ENCODE measurements at regions not wholly inside any gene's neighbourhood (a gene's known extent, or its start where the extent isn't known, plus 50 kb on each side); places are given as distances from the start of the nearest gene placed in this dataset.
A peak's percentile ranks its signal among the peaks of the same experiment; 100 is the strongest.

DNA sequence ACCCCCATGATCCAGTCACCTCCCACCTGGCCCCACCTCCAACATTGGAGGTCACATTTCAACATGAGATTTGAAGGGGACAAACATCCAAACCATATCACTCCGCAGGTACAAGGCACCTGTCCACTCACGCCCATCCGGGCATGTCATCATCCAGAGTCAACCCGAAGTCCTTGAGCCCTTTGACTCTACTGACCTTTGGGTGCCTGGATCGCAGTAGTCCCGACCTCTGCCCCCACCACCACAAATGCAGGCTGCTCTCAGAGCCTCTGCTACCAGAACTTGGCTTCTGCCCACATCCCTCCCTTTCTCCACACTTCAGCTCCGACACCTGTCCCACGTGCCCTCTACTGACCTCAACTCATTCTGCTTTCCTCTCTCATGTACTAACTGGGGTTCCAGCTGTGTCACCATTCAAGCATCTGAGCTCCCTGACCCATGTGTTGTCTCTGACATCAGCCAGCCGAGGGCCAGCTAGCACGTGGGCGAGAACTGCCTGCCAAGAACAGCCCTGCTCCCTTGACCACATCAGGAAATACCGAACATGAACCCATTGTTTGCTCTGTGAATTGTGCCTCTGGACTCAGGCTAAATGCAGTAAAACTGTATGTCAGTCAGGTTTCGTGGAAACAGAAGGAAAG, 498.3 kb upstream of the SULF2 start:
- Histone ChIP-seq H3K27ac (peak overlapping the region; percentile 14; the same call in 1 of the 2 replicates), H3K4me2 (peak overlapping the region; percentile 66), H3K27me3 (0 out of 2 replicates have a peak, but pooled peaks cover 3% of the 10 kb centered on the region), H4K20me1 (no peaks in the 10 kb centered on the region), H3K36me3 (no peaks in the 10 kb centered on the region), H3K4me1 (peaks cover 68% of the 10 kb centered on the region), H3K4me3 (no peak overlapping the region), H3K9ac (no peak overlapping the region), H3K9me3 (peaks cover 12% of the 10 kb centered on the region)
- no peak for TF ChIP-seq Cebpa-rat (IDR thresholded peaks at IDR 0.05)

- H3K4me3 ChIP-seq: no peak overlapping the region
- 0 out of 2 replicates have a peak, but pooled peaks cover under 1% of the 10 kb centered on the region for H3K27me3 ChIP-seq
- H3K9me3 ChIP-seq: peaks cover 12% of the 10 kb centered on the region
- no peaks in the 10 kb centered on the region for H3K36me3 ChIP-seq
- H3K4me1 ChIP-seq: peaks cover 76% of the 10 kb centered on the region
- no peak overlapping the region for H3K9ac ChIP-seq
- no peaks in the 10 kb centered on the region for H4K20me1 ChIP-seq
- peak overlapping the region; percentile 66; the same call in 1 of the 2 replicates for H3K4me2 ChIP-seq
- no peak overlapping the region for H3K27ac ChIP-seq
- no peak for TF ChIP-seq Cebpa-rat (IDR thresholded peaks at IDR 0.05)
Measured at GRCh38 chr20:48282591-48283228, 497.4 kb upstream of the SULF2 start.

DNA sequence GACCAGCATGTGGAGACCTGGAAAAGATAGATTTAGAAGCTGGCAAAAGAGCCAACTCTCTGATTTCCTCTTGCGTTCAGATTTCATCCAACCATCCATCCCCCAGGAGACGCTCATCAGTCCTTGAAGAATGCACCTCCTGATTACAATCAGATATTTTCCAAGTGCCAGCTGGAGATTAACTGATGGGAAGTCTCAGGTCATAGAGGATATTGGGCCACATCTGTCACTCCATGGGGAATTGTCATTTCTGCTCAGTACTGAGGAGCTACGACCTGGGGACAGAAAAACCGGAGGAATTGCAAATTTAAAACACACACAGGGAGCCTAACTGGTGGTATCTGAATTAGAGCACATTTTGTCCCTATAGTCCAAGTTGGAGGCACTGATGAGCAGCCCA, 496.2 kb upstream of the SULF2 start:
- Histone ChIP-seq H3K9ac (no peak overlapping the region), H3K36me3 (no peaks in the 10 kb centered on the region), H3K4me3 (no peak overlapping the region), H4K20me1 (no peaks in the 10 kb centered on the region), H3K27me3 (no peaks in the 10 kb centered on the region), H3K4me2 (peak overlapping the region; percentile 66), H3K27ac (no peak overlapping the region), H3K4me1 (peaks cover 80% of the 10 kb centered on the region), H3K9me3 (peaks cover 12% of the 10 kb centered on the region)
- TF ChIP-seq Cebpa-rat (IDR thresholded peaks at IDR 0.05): no peak

DNA sequence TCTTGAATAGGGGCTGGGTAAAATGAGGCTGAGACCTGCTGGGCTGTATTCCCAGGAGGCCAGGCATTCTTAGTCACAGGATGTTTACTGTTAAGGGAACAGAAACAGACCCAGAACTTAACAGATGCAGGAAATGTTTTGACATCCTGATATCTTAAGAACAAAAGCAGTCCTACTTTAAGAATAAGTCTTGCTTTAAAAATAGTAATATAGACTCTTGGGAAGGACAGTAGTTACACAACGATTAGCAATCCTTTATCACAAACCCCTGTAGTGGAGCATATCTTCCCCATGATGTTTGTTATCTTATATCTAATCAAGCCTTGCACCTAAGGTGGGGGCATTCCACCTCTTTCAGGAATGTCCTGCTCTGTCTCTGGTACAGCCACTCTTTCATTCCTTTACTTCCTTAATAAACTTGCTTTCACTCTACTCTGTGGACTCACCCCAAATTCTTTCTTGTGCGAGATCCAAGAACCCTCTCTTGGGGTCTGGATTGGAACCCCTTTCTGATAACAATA, 493.7 kb upstream of the SULF2 start:
- peak overlapping the region; percentile 87 for H3K27ac ChIP-seq
- peak; percentile 50; the same call in 1 of the 2 replicates for TF ChIP-seq Cebpa-rat (IDR thresholded peaks at IDR 0.05)
- H3K4me2 ChIP-seq: peak overlapping the region; percentile 66
- peaks cover 12% of the 10 kb centered on the region for H3K9me3 ChIP-seq
- H3K4me1 ChIP-seq: peaks cover 100% of the 10 kb centered on the region
- no peaks in the 10 kb centered on the region for H4K20me1 ChIP-seq
- H3K4me3 ChIP-seq: no peak overlapping the region
- peak overlapping the region; percentile 65 for H3K9ac ChIP-seq
- H3K27me3 ChIP-seq: no peaks in the 10 kb centered on the region
- H3K36me3 ChIP-seq: no peaks in the 10 kb centered on the region

DNA sequence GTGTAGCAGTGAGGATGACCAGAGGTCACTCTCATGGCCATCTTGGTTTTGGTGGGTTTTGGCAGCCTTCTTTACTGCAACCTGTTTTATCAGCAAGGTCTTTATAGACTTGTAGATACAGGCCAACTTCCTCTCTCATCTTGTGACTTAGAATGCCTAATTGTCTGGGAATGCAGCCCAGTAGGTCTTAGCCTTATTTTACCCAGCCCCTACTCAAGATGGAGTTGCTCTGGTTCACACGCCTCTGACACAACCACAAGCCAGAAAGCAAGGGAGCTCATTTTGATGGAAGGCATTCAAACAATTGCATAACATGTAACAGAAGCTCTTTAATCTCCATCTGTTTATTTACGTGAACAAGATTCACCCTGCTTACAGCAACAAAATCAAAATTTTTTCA, 492.0 kb upstream of the SULF2 start:
- Histone ChIP-seq H3K27me3 (no peaks in the 10 kb centered on the region), H3K4me1 (peaks cover 84% of the 10 kb centered on the region), H3K4me2 (peak overlapping the region; percentile 75), H3K36me3 (no peaks in the 10 kb centered on the region), H3K27ac (peak overlapping the region; percentile 74; the same call in 1 of the 2 replicates), H3K9me3 (no peaks in the 10 kb centered on the region), H4K20me1 (no peaks in the 10 kb centered on the region), H3K9ac (no peak overlapping the region), H3K4me3 (no peak overlapping the region)
- no peak for TF ChIP-seq Cebpa-rat (IDR thresholded peaks at IDR 0.05)

DNA sequence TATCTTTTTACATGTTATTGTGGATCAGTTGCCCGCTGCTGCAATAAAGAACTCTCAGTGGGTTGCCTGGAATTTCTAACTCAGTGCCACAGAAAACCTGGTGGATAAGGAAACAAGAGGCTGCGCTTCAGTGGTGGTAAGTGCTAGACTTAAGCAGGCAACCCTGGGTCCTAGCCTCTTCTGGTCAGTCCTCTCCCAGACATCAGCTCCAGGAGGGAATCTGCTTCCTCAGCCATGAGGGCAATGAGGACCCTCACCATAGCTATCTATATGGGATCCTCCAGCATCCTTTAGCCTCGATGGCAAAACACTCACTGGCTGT, 490.7 kb upstream of the SULF2 start:
- no peaks in the 10 kb centered on the region for H3K36me3 ChIP-seq
- no peaks in the 10 kb centered on the region for H3K27me3 ChIP-seq
- H3K4me3 ChIP-seq: no peak overlapping the region

DNA sequence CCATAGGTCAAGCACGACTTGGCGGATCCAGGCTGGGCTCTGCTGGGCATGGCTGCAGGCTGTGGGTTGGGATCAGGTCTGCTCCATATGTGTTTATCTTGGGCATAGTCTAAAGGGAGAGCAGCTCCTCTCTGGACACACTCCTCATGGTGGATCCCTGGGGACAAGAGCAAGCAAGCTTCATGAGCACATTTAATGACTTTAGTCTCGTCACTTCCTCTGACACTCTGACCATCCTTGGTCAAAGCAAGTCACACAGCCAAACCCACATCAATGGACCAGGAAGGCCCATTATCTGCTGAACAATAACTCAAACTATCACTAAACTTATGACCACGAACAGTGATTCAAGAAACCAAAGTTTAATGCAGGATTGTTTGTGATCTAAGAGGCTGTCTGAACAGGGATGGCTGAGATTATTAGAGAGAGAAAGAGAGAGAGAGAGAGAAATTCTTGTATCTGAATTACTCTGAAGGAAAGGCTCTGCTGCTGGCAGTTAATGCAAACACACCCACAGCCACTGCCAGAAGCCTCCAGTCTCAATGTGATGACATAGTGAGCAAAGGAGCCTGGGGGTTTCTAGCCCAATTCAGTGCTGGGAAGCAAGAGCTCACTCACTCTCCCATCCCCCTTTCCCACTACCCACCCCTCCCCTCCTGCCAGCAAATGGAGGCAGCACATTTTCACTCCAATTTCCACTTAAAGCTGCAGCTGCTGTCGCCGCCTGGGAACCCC, 490.2 kb upstream of the SULF2 start:
- H3K4me3 ChIP-seq: no peak overlapping the region
- no peaks in the 10 kb centered on the region for H3K27me3 ChIP-seq
- no peak for TF ChIP-seq Cebpa-rat (IDR thresholded peaks at IDR 0.05)
- H3K4me2 ChIP-seq: peak overlapping the region; percentile 75
- no peaks in the 10 kb centered on the region for H4K20me1 ChIP-seq
- H3K36me3 ChIP-seq: no peaks in the 10 kb centered on the region
- peaks cover 66% of the 10 kb centered on the region for H3K4me1 ChIP-seq
- H3K9me3 ChIP-seq: peaks cover 16% of the 10 kb centered on the region
- H3K27ac ChIP-seq: peak overlapping the region; percentile 74
- H3K9ac ChIP-seq: peak overlapping the region; percentile 13; the same call in 1 of the 2 replicates

More for the DNA sequence above, 490.7 kb upstream of the SULF2 start:
- no peak for TF ChIP-seq Cebpa-rat (IDR thresholded peaks at IDR 0.05)
- H3K4me2 ChIP-seq: peak overlapping the region; percentile 75
- peaks cover 71% of the 10 kb centered on the region for H3K4me1 ChIP-seq
- peaks cover 12% of the 10 kb centered on the region for H3K9me3 ChIP-seq
- H3K27ac ChIP-seq: peak overlapping the region; percentile 74
- H4K20me1 ChIP-seq: no peaks in the 10 kb centered on the region
- H3K9ac ChIP-seq: peak overlapping the region; percentile 13; the same call in 1 of the 2 replicates

- Histone ChIP-seq H3K9ac (no peak overlapping the region), H3K27ac (no peak overlapping the region), H3K36me3 (no peaks in the 10 kb centered on the region), H3K27me3 (no peaks in the 10 kb centered on the region), H4K20me1 (no peaks in the 10 kb centered on the region), H3K4me1 (peaks cover 50% of the 10 kb centered on the region), H3K4me3 (no peak overlapping the region), H3K4me2 (peak overlapping the region; percentile 75; the same call in 1 of the 2 replicates), H3K9me3 (peaks cover 16% of the 10 kb centered on the region)
- no peak for TF ChIP-seq Cebpa-rat (IDR thresholded peaks at IDR 0.05)
Measured at GRCh38 chr20:48273843-48274242, 488.6 kb upstream of the SULF2 start.

- Histone ChIP-seq H3K9me3 (peaks cover 16% of the 10 kb centered on the region), H3K4me2 (no peak overlapping the region), H3K27me3 (no peaks in the 10 kb centered on the region), H3K27ac (no peak overlapping the region), H3K4me1 (peaks cover 20% of the 10 kb centered on the region), H4K20me1 (no peaks in the 10 kb centered on the region), H3K36me3 (no peaks in the 10 kb centered on the region), H3K9ac (no peak overlapping the region), H3K4me3 (no peak overlapping the region)
- no peak for TF ChIP-seq Cebpa-rat (IDR thresholded peaks at IDR 0.05)
Measured at GRCh38 chr20:48270885-48271284, 485.6 kb upstream of the SULF2 start.

Measured in BLaER1 (cell line).